SK-N-SH (cell line): ENCODE measurements at regions not wholly inside any gene's neighbourhood (a gene's known extent, or its start where the extent isn't known, plus 50 kb on each side); places are given as distances from the start of the nearest gene placed in this dataset.

ENCODE experiments used
- CTCF ChIA-PET: fragments of 300-600, 350-600 bp; formaldehyde crosslinking; extraction: SDS; loops from one replicate; lab custom pipeline; 2021; lab: Yijun Ruan, JAX
- POLR2A ChIA-PET: fragments of 350-600 bp; sonication (Branson Sonifier 250); formaldehyde crosslinking; extraction: SDS; loops from one replicate; lab custom pipeline; 2020; ENCODE audit warnings: antibody characterized with exemption, inconsistent platforms; lab: Yijun Ruan, JAX
- DNase-seq: peaks from one replicate; pipeline ENCODE4 v3.0.0; 2012
- H2AFZ ChIP-seq: fragments of 200-600 bp; sonication (generic); 2 replicates; pipeline ENCODE4 v1.8.1; 2016; ENCODE audit warnings: antibody characterized with exemption, mild to moderate bottlenecking, low read depth
- H3F3A ChIP-seq: fragments of 200-600 bp; sonication (generic); replicated peaks from 2 replicates; pipeline ENCODE3; 2016; ENCODE audit warnings: antibody characterized with exemption, mild to moderate bottlenecking; ENCODE audit not compliant: insufficient read depth
- H3K27ac ChIP-seq, 2 experiments: fragments of 200-500 bp in 1 of 2; fragments of 200-600 bp in 1 of 2; sonication (Bioruptor generic) in 1 of 2; sonication (generic), shearing (Covaris generic) in 1 of 2; 2 replicates each; pipeline versions ENCODE4 v1.5.1 to v1.6.1; 2014 to 2016; ENCODE audit warnings: low read depth in 2 of 2, inconsistent platforms in 1 of 2, low read length in 1 of 2, mild to moderate bottlenecking in 1 of 2, mixed read lengths in 1 of 2
- H3K27me3 ChIP-seq: fragments of 200-600 bp; sonication (generic), shearing (Covaris generic); 2 replicates; pipeline ENCODE4 v1.6.1; 2016; ENCODE audit warnings: mixed run types; ENCODE audit not compliant: insufficient read depth
- H3K36me3 ChIP-seq, 2 experiments: fragments of 200-500 bp in 1 of 2; fragments of 200-600 bp in 1 of 2; sonication (Bioruptor generic) in 1 of 2; sonication (generic) in 1 of 2; replicated peaks in 1 of 2; 2 replicates each; pipeline versions ENCODE3 to v1.5.1; 2014 to 2016; ENCODE audit warnings: low read length in 1 of 2, mild to moderate bottlenecking in 1 of 2; ENCODE audit not compliant: insufficient read depth in 2 of 2, control insufficient read depth in 1 of 2
- H3K4me1 ChIP-seq, 2 experiments: fragments of 200-500 bp in 1 of 2; fragments of 200-600 bp in 1 of 2; sonication (Bioruptor generic) in 1 of 2; sonication (generic), shearing (Covaris generic) in 1 of 2; 2 replicates each; pipeline versions ENCODE4 v1.5.1 to v1.6.1; 2014 to 2016; ENCODE audit warnings: low read depth in 1 of 2, low read length in 1 of 2, mixed run types in 1 of 2; ENCODE audit not compliant: insufficient read depth in 2 of 2, control insufficient read depth in 1 of 2
- H3K4me2 ChIP-seq: fragments of 200-600 bp; sonication (generic), shearing (Covaris generic); 2 replicates; pipeline ENCODE4 v1.6.1; 2017; ENCODE audit warnings: mixed run types
- H3K4me3 ChIP-seq, 2 experiments: fragments of 200-500 bp in 1 of 2; fragments of 200-600 bp in 1 of 2; sonication (Bioruptor generic) in 1 of 2; sonication (generic), shearing (Covaris generic) in 1 of 2; 2 replicates each; pipeline versions ENCODE4 v1.5.1 to v1.8.1; 2014 to 2016; ENCODE audit warnings: low read depth in 2 of 2, inconsistent platforms in 1 of 2, low read length in 1 of 2, mild to moderate bottlenecking in 1 of 2, mixed read lengths in 1 of 2, moderate library complexity in 1 of 2
- H3K79me2 ChIP-seq: fragments of 200-600 bp; sonication (generic); 2 replicates; pipeline ENCODE4 v1.8.1; 2017; ENCODE audit warnings: mild to moderate bottlenecking; ENCODE audit not compliant: insufficient read depth
- H3K9ac ChIP-seq: fragments of 200-600 bp; sonication (generic); 2 replicates; pipeline ENCODE4 v1.6.1; 2017; ENCODE audit warnings: mixed run types
- H3K9me2 ChIP-seq: fragments of 200-600 bp; sonication (generic); 2 replicates; pipeline ENCODE4 v1.6.1; 2017; ENCODE audit warnings: mixed run types
- H3K9me3 ChIP-seq: fragments of 200-600 bp; sonication (generic); 2 replicates; pipeline ENCODE4 v1.6.1; 2017; ENCODE audit warnings: mixed run types, mild to moderate bottlenecking, moderate library complexity
- H4K20me1 ChIP-seq: fragments of 200-600 bp; sonication (generic); 2 replicates; pipeline ENCODE4 v1.6.1; 2017; ENCODE audit warnings: mild to moderate bottlenecking, mixed run types; ENCODE audit not compliant: insufficient read depth
- CHD2 ChIP-seq: fragments of 150-350 bp; IDR thresholded peaks from 2 replicates; pipeline ENCODE4 v1.6.1; 2018; ENCODE audit warnings: low read length; ENCODE audit not compliant: partially characterized antibody
- ELF1 ChIP-seq: IDR thresholded peaks from 2 replicates; pipeline ENCODE4 v1.4.0; 2012
- EP300 ChIP-seq, 2 experiments: IDR thresholded peaks; 2 replicates each; pipeline versions ENCODE4 v1.4.0 to v1.6.1; 2012; ENCODE audit warnings: borderline replicate concordance in 1 of 2, low read depth in 1 of 2, low read length in 1 of 2
- EZH2phosphoT487 ChIP-seq: fragments of 200-600 bp; sonication (generic); IDR thresholded peaks from 2 replicates; pipeline ENCODE4 v1.6.1; 2017; ENCODE audit warnings: low read depth, mixed run types, mild to moderate bottlenecking, antibody characterized with exemption, moderate library complexity, borderline replicate concordance
- FOXJ3 ChIP-seq: sonication (generic); formaldehyde crosslinking; IDR thresholded peaks from 2 replicates; pipeline ENCODE4 v1.5.1; 2020; ENCODE audit warnings: mild to moderate bottlenecking, missing genetic modification reagents
- FOXM1 ChIP-seq: IDR thresholded peaks from 2 replicates; pipeline ENCODE4 v1.4.0; 2012; ENCODE audit warnings: low read depth, mild to moderate bottlenecking
- GABPA ChIP-seq: IDR thresholded peaks from 2 replicates; pipeline ENCODE4 v1.4.0; 2012; ENCODE audit warnings: low read depth, mild to moderate bottlenecking
- GATA2 ChIP-seq: sonication (generic); formaldehyde crosslinking; IDR thresholded peaks from 2 replicates; pipeline ENCODE4 v1.5.0; 2020; ENCODE audit warnings: mild to moderate bottlenecking, missing genetic modification reagents
- IRF3 ChIP-seq: fragments of 150-350 bp; IDR thresholded peaks from 2 replicates; pipeline ENCODE4 v1.6.1; 2016; ENCODE audit warnings: mild to moderate bottlenecking, low read depth, low read length
- MAX ChIP-seq: IDR thresholded peaks from 2 replicates; pipeline ENCODE4 v1.4.0; 2012; ENCODE audit warnings: low read depth
- MEF2A ChIP-seq: IDR thresholded peaks from 2 replicates; pipeline ENCODE4 v1.4.0; 2012; ENCODE audit warnings: low read depth, borderline replicate concordance
- MXI1 ChIP-seq: IDR thresholded peaks from 2 replicates; pipeline ENCODE4 v1.6.1; 2012; ENCODE audit warnings: mild to moderate bottlenecking, low read depth, low read length, improper control_type of control experiment
- PBX3 ChIP-seq: IDR thresholded peaks from 2 replicates; pipeline ENCODE4; 2012
- POLR2AphosphoS5 ChIP-seq: IDR thresholded peaks from 2 replicates; pipeline ENCODE4 v1.6.1; 2012; ENCODE audit warnings: low read depth, low read length
- RAD21 ChIP-seq: IDR thresholded peaks from 2 replicates; pipeline ENCODE4 v1.6.1; 2012; ENCODE audit warnings: mild to moderate bottlenecking, low read length
- RCOR1 ChIP-seq: fragments of 150-350 bp; IDR thresholded peaks from 2 replicates; pipeline ENCODE4 v1.6.1; 2017; ENCODE audit warnings: antibody characterized with exemption, low read length
- RFX5 ChIP-seq: IDR thresholded peaks from 2 replicates; pipeline ENCODE4 v1.6.1; 2012; ENCODE audit warnings: mild to moderate bottlenecking, improper control_type of control experiment, low read length
- TAF1 ChIP-seq: IDR thresholded peaks from 2 replicates; pipeline ENCODE4 v1.6.1; 2012; ENCODE audit warnings: low read depth, mild to moderate bottlenecking, low read length, moderate library complexity, borderline replicate concordance
- TEAD4 ChIP-seq: IDR thresholded peaks from 2 replicates; pipeline ENCODE4 v1.4.0; 2012; ENCODE audit warnings: mild to moderate bottlenecking, borderline replicate concordance; ENCODE audit not compliant: insufficient read depth
- USF1 ChIP-seq: IDR thresholded peaks from 2 replicates; pipeline ENCODE4 v1.4.0; 2012; ENCODE audit warnings: low read depth, borderline replicate concordance
- YY1 ChIP-seq: IDR thresholded peaks from 2 replicates; pipeline ENCODE4 v1.4.0; 2012; ENCODE audit warnings: low read depth, mild to moderate bottlenecking
- WGBS: methylation state at CpG from one replicate; pipeline ENCODE4 v1.1.6; 2017; ENCODE audit warnings: low lambda C conversion rate; 5-methylcytosine and 5-hydroxymethylcytosine counted together

GRCh38 chr1:34645919-34646318 lies 108.9 kb upstream of the GJB5 start (continued):
- TF ChIP-seq PBX3 (no peak), YY1 (no peak)

- Histone ChIP-seq H3K36me3 (no peaks in the 10 kb centered on the region), H2AFZ (no peak overlapping the region), H3K4me2 (no peak overlapping the region), H3K79me2 (no peaks in the 10 kb centered on the region), H3K4me1 (no peaks in the 10 kb centered on the region; a peak in 1 of 4 replicates), H3K27ac (no peak overlapping the region), H3K9me3 (no peaks in the 10 kb centered on the region), H4K20me1 (no peaks in the 10 kb centered on the region), H3K27me3 (no peaks in the 10 kb centered on the region), H3K9me2 (no peaks in the 10 kb centered on the region), H3K4me3 (no peak overlapping the region), H3F3A (no peaks in the 10 kb centered on the region), H3K9ac (no peak overlapping the region)
- WGBS = 7% methylated on average over 6 of the region's 6 CpGs
- TF ChIP-seq RFX5 (no peak), USF1 (no peak), MAX (no peak), RAD21 (no peak), TEAD4 (no peak), FOXJ3 (CRISPR knock-in tag) (no peak), GABPA (no peak), MXI1 (no peak), ELF1 (no peak), FOXM1 (no peak), PBX3 (no peak), MEF2A (no peak)
- POLR2A ChIA-PET = no interaction called here
- DNase-seq = no peak
- CTCF ChIA-PET = interaction anchor here (1.4 kb wide), 1 partner anchor 21 kb away, joined by 4 read pairs; no protein-coding TSS in a partner anchor
These were observed 106.3 kb upstream of the GJB5 start for GRCh38 chr1:34648501-34648900.

- H3K4me2 ChIP-seq = no peak overlapping the region
- no peaks in the 10 kb centered on the region; a peak in 1 of 4 replicates for H3K4me1 ChIP-seq
- H3K36me3 ChIP-seq = no peaks in the 10 kb centered on the region
- H3K79me2 ChIP-seq = no peaks in the 10 kb centered on the region
- H2AFZ ChIP-seq = no peak overlapping the region
- no peaks in the 10 kb centered on the region for H4K20me1 ChIP-seq
- H3K27ac ChIP-seq = no peak overlapping the region
- H3F3A ChIP-seq = no peaks in the 10 kb centered on the region
- no peak overlapping the region for H3K4me3 ChIP-seq
- WGBS = 15% methylated on average over 1 of the region's 1 CpG
- no peaks in the 10 kb centered on the region for H3K9me3 ChIP-seq
- no peaks in the 10 kb centered on the region for H3K27me3 ChIP-seq
- DNase-seq = no peak
- no peaks in the 10 kb centered on the region for H3K9me2 ChIP-seq
- ChIA-PET CTCF (no interaction called here), POLR2A (no interaction called here)
- H3K9ac ChIP-seq = no peak overlapping the region
- TF ChIP-seq MAX = no peak
- no peak for TF ChIP-seq RCOR1
- no peak for TF ChIP-seq PBX3
- TF ChIP-seq CHD2 = no peak
- no peak for TF ChIP-seq GATA2 (CRISPR knock-in tag)
- no peak for TF ChIP-seq IRF3
- no peak for TF ChIP-seq EZH2phosphoT487
- TF ChIP-seq TAF1 = no peak
- TF ChIP-seq POLR2AphosphoS5 = no peak
- no peak for TF ChIP-seq RFX5
- no peak for TF ChIP-seq EP300 (IDR thresholded peaks at IDR 0.05; ENCODE audit: borderline replicate concordance in 1 of 2, low read depth in 1 of 2, low read length in 1 of 2)
These were observed 104.8 kb upstream of the GJB5 start for GRCh38 chr1:34650090-34650489.
